Anterior cingulate cortex (tissue), 58 donors: ENCODE measurements at regions not wholly inside any gene's neighbourhood (a gene's known extent, or its start where the extent isn't known, plus 50 kb on each side); places are given as distances from the start of the nearest gene placed in this dataset.
A peak's percentile ranks its signal among the peaks of the same experiment; 100 is the strongest.

Experiments used
- DNase-seq, 58 donors: peaks; one replicate each; lab custom pipeline; 2025; lab: John Stamatoyannopoulos, UW

GRCh38 chr2:53455094-53455493 lies 312.5 kb upstream of the CHAC2 start:
- no peak for DNase-seq

GRCh38 chr2:53452957-53453748 lies 314.5 kb upstream of the CHAC2 start:
- peak in 1 of 58 donors; percentile 17 for DNase-seq

- no peak for DNase-seq
Observed at GRCh38 chr2:53452400-53452799, 315.2 kb upstream of the CHAC2 start.

- no peak for DNase-seq
Observed at GRCh38 chr2:53450923-53451322, 316.7 kb upstream of the CHAC2 start.

GRCh38 chr2:53448591-53448990 lies 319.0 kb upstream of the CHAC2 start:
- no peak for DNase-seq

GRCh38 chr2:53448086-53448485 lies 319.5 kb upstream of the CHAC2 start:
- no peak for DNase-seq

GRCh38 chr2:53445383-53446070 lies 322.1 kb upstream of the CHAC2 start:
- DNase-seq: peak in 8 of 58 donors; percentile 4 to 38 (median 10)

GRCh38 chr2:53442783-53443182 lies 324.8 kb upstream of the CHAC2 start:
- no peak for DNase-seq

GRCh38 chr2:53442093-53442492 lies 325.5 kb upstream of the CHAC2 start:
- DNase-seq: no peak

- DNase-seq: no peak
Observed at GRCh38 chr2:53438692-53439091, 328.9 kb upstream of the CHAC2 start.

- DNase-seq: no peak
Observed at GRCh38 chr2:53438100-53438499, 329.5 kb upstream of the CHAC2 start.

GRCh38 chr2:53437371-53437770 lies 330.2 kb upstream of the CHAC2 start:
- DNase-seq: no peak

- DNase-seq: no peak
Observed at GRCh38 chr2:53436882-53437281, 330.7 kb upstream of the CHAC2 start.

GRCh38 chr2:53435610-53436009 lies 332.0 kb upstream of the CHAC2 start:
- no peak for DNase-seq

GRCh38 chr2:53434466-53434865 lies 333.1 kb upstream of the CHAC2 start:
- no peak for DNase-seq

GRCh38 chr2:53432936-53433335 lies 334.7 kb upstream of the CHAC2 start:
- DNase-seq: no peak

GRCh38 chr2:53429901-53430300 lies 337.7 kb upstream of the CHAC2 start:
- no peak for DNase-seq

- no peak for DNase-seq
Observed at GRCh38 chr2:53424902-53425301, 342.7 kb upstream of the CHAC2 start.

- DNase-seq: no peak
Observed at GRCh38 chr2:53423465-53423864, 344.1 kb upstream of the CHAC2 start.

GRCh38 chr2:53422979-53423378 lies 344.6 kb upstream of the CHAC2 start:
- DNase-seq: peak in 13 of 58 donors; percentile 7 to 75 (median 18)

GRCh38 chr2:53417385-53417784 lies 350.2 kb upstream of the CHAC2 start:
- no peak for DNase-seq
